Astrocyte of the cerebellum (primary cell): ENCODE measurements at regions not wholly inside any gene's neighbourhood (a gene's known extent, or its start where the extent isn't known, plus 50 kb on each side); places are given as distances from the start of the nearest gene placed in this dataset.

ENCODE experiments used
- DNase-seq: peaks from one replicate; pipeline ENCODE4 v3.0.0-alpha.2; 2011; ENCODE audit warnings: low read depth
- H3K4me3 ChIP-seq: 2 replicates; pipeline ENCODE4 v1.5.1; 2011; ENCODE audit warnings: mild to moderate bottlenecking, low read depth, low read length, moderate library complexity
- CTCF ChIP-seq: IDR thresholded peaks from 2 replicates; pipeline ENCODE4 v1.5.1; 2012; ENCODE audit warnings: low read length, low read depth, moderate library complexity, mild to moderate bottlenecking; ENCODE audit errors: missing control alignments
- in situ Hi-C: cut with HindIII; loops from 2 replicates; pipeline ENCODE4 v1.10.0; 2017; ENCODE audit warnings: low sequenced_read_pairs

DNA sequence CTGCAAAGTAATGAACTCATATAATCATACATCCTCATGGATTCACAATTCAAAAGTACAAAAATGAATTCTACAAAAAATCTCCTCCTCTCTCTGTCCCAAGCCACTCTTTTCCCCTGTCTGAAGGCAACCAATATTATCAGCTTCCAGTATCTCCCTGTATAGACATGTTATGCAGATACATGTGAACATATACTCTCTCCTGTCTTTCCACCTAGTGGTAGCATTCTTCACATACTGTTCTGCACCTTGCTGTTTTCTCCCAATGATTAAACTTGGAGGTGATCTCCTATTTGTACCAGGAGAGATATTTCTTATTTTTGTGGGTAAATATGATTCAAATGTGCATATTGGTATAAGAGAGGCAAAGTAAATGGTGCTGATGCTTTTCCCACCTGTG lies 416.4 kb downstream of the EPM2A start:
- no peak overlapping the region for H3K4me3 ChIP-seq
- in situ Hi-C loops = no loop called here
- DNase-seq = no peak
- TF ChIP-seq CTCF = no peak

- TF ChIP-seq CTCF = no peak
- no peak for DNase-seq
- H3K4me3 ChIP-seq = no peak overlapping the region
- in situ Hi-C loops = no loop called here
Measured at GRCh38 chr6:145319605-145320004, 415.7 kb downstream of the EPM2A start.

DNA sequence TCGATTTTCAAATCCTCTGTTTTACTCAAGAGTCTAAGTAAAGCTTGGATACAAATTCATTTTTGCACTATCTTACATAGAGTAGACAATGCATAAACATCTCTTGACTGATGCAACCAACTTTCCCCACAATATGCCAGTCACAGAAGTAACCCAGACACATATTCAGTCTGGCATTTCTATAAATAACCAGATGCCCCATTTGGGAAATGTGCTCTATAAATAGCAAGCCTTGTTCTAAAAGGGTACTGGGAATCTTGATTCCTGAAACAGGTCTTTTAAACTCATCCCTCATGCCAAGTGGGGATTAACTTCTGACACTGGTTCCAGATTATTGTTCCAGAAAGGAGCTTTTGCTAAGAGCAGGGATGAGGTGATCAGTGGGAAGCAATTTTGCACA lies 411.7 kb downstream of the EPM2A start:
- DNase-seq = no peak
- TF ChIP-seq CTCF = no peak
- H3K4me3 ChIP-seq = no peak overlapping the region
- in situ Hi-C loops = no loop called here

- no peak for DNase-seq
- H3K4me3 ChIP-seq = no peak overlapping the region
- in situ Hi-C loops = no loop called here
- TF ChIP-seq CTCF = no peak
Measured at GRCh38 chr6:145327586-145327985, 407.7 kb downstream of the EPM2A start.

- in situ Hi-C loops = no loop called here
- no peak for TF ChIP-seq CTCF
- DNase-seq = no peak
- no peak overlapping the region for H3K4me3 ChIP-seq
Measured at GRCh38 chr6:145329257-145329656, 406.1 kb downstream of the EPM2A start.

DNA sequence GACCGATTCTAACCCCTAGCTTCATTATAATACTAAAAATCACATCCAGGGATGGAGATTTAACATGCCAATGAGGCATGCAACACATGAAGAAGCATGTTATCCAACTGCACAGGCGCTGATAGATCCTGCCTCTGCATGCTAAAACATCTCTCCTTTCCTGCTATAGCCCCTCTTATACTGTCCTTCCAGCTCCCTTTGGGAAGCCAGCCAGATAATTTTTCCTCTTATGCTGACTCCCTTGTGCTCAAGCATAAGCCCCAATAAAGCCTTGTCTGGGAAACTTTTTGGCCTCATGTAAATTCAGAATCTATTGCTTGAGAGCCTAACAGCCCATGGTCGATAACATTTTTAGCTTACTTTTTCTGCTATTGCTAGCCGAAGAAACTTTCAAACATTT lies 404.3 kb downstream of the EPM2A start:
- in situ Hi-C loops = no loop called here
- no peak for TF ChIP-seq CTCF
- H3K4me3 ChIP-seq = no peak overlapping the region
- DNase-seq = no peak

GRCh38 chr6:145332011-145332410 lies 403.3 kb downstream of the EPM2A start:
- no peak for TF ChIP-seq CTCF
- H3K4me3 ChIP-seq = no peak overlapping the region
- no peak for DNase-seq

More at GRCh38 chr6:145332011-145332410, 403.3 kb downstream of the EPM2A start:
- in situ Hi-C loops = no loop called here
